B cell (primary cell): ENCODE measurements at regions not wholly inside any gene's neighbourhood (a gene's known extent, or its start where the extent isn't known, plus 50 kb on each side); places are given as distances from the start of the nearest gene placed in this dataset.

Experiments used
- ATAC-seq: fragments of 200-7000 bp; cut with Tn5 transposase; one replicate; pipeline ENCODE4 v1.10.0; 2021; ENCODE audit warnings: low read depth, mild to moderate bottlenecking, moderate number of reproducible peaks, moderate library complexity
- CTCF ChIA-PET: fragments of 350-600 bp; sonication (Branson Sonifier 250); formaldehyde crosslinking; loops from one replicate; lab custom pipeline; 2021; ENCODE audit warnings: antibody characterized with exemption, inconsistent platforms; lab: Charles Lee
- POLR2A ChIA-PET: fragments of 350-600 bp; sonication (Branson Sonifier 250); formaldehyde crosslinking; loops from one replicate; lab custom pipeline; 2021; ENCODE audit warnings: antibody characterized with exemption; lab: Charles Lee
- DNase-seq: peaks from one replicate; pipeline ENCODE4 v3.0.0; 2013
- H2AFZ ChIP-seq: 2 replicates; pipeline ENCODE4 v1.6.1; 2012; ENCODE audit warnings: mild to moderate bottlenecking, low read depth, low read length; ENCODE audit not compliant: insufficient read depth, poor library complexity, severe bottlenecking
- H3K27ac ChIP-seq, 2 donors: 1 replicate in 1 of 2; 2 replicates in 1 of 2; pipeline ENCODE4 v1.5.1; 2012 to 2013; ENCODE audit warnings: low read length in 2 of 2, mild to moderate bottlenecking in 2 of 2, moderate library complexity in 1 of 2
- H3K27me3 ChIP-seq, 4 experiments: fragments of 200-600 bp in 1 of 4; sonication (generic) in 1 of 4; replicated peaks in 1 of 4; 1 replicate in 2 of 4; 2 replicates in 2 of 4; pipeline versions ENCODE4 v1.6.1 to v1.7.0; 2013 to 2016; ENCODE audit warnings: low read length in 3 of 4, mild to moderate bottlenecking in 2 of 4, mixed read lengths in 1 of 4, moderate library complexity in 1 of 4; ENCODE audit not compliant: insufficient read depth in 4 of 4, control insufficient read depth in 3 of 4; ENCODE audit errors: control extremely low read depth in 1 of 4
- H3K36me3 ChIP-seq, 2 experiments: replicated peaks in 1 of 2; 1 replicate in 1 of 2; 2 replicates in 1 of 2; pipeline versions ENCODE4 v1.6.1 to v1.7.1; 2013; ENCODE audit warnings: low read length in 1 of 2; ENCODE audit not compliant: insufficient read depth in 2 of 2, control insufficient read depth in 1 of 2; ENCODE audit errors: control extremely low read depth in 1 of 2, extremely low read depth in 1 of 2
- H3K4me1 ChIP-seq, 2 donors: fragments of 200-600 bp in 1 of 2; sonication (generic) in 1 of 2; 1 replicate in 1 of 2; 2 replicates in 1 of 2; pipeline versions ENCODE4 v1.5.1 to v1.6.1; 2013 to 2017; ENCODE audit warnings: low read length in 2 of 2; ENCODE audit not compliant: control insufficient read depth in 2 of 2, insufficient read depth in 2 of 2
- H3K4me2 ChIP-seq: replicated peaks from 2 replicates; pipeline ENCODE3; 2012; ENCODE audit warnings: mild to moderate bottlenecking, low read depth, low read length; ENCODE audit not compliant: poor library complexity, severe bottlenecking
- H3K4me3 ChIP-seq, 5 experiments: fragments of 200-600 bp in 1 of 5; sonication (generic) in 1 of 5; 1 replicate in 3 of 5; 2 replicates in 2 of 5; pipeline versions ENCODE4 v1.5.1 to v1.7.0; 2011 to 2016; ENCODE audit warnings: low read length in 4 of 5, mild to moderate bottlenecking in 4 of 5, low read depth in 2 of 5, control low read depth in 1 of 5, moderate library complexity in 1 of 5; ENCODE audit not compliant: insufficient read depth in 1 of 5; ENCODE audit errors: control extremely low read depth in 1 of 5, extremely low read depth in 1 of 5
- H3K79me2 ChIP-seq: fragments of 200-600 bp; sonication (generic); one replicate; pipeline ENCODE4 v1.6.0; 2016; ENCODE audit warnings: low read length; ENCODE audit not compliant: control insufficient read depth, insufficient read depth
- H3K9ac ChIP-seq: fragments of 200-600 bp; sonication (generic); 2 replicates; pipeline ENCODE4 v1.6.1; 2017; ENCODE audit warnings: mild to moderate bottlenecking, low read length, moderate library complexity
- H3K9me3 ChIP-seq, 3 donors: one replicate each; pipeline versions ENCODE4 v1.6.1 to v1.7.1; 2013; ENCODE audit warnings: low read length in 2 of 3; ENCODE audit not compliant: control insufficient read depth in 2 of 3, insufficient read depth in 1 of 3; ENCODE audit errors: control extremely low read depth in 1 of 3
- H4K20me1 ChIP-seq: 2 replicates; pipeline ENCODE4 v1.6.0; 2012; ENCODE audit warnings: mild to moderate bottlenecking, low read length; ENCODE audit not compliant: insufficient read depth, control insufficient read depth, poor library complexity, severe bottlenecking
- H3K27ac Mint-ChIP-seq: one replicate; pipeline ENCODE4 v1.8.0; 2021; ENCODE audit warnings: mixed read lengths
- H3K27me3 Mint-ChIP-seq: one replicate; pipeline ENCODE4 v1.8.0; 2021; ENCODE audit warnings: mixed read lengths
- H3K4me1 Mint-ChIP-seq: one replicate; pipeline ENCODE4 v1.8.0; 2021; ENCODE audit warnings: mixed read lengths
- H3K4me3 Mint-ChIP-seq: one replicate; pipeline ENCODE4 v1.8.0; 2021; ENCODE audit warnings: mixed read lengths
- H3K9me3 Mint-ChIP-seq: one replicate; pipeline ENCODE4 v1.8.0; 2022; ENCODE audit warnings: mixed read lengths; ENCODE audit not compliant: insufficient read depth
- CTCF ChIP-seq: fragments of 200-600 bp; IDR thresholded peaks from one replicate; pipeline ENCODE4 v1.8.0; 2022; ENCODE audit warnings: antibody characterized with exemption, mild to moderate bottlenecking
- EZH2 ChIP-seq: IDR thresholded peaks from 2 replicates; pipeline ENCODE4 v1.6.1; 2012; ENCODE audit warnings: borderline replicate concordance, low read depth, mild to moderate bottlenecking, moderate library complexity, low read length; ENCODE audit not compliant: insufficient read depth, poor library complexity, severe bottlenecking
- WGBS: methylation state at CpG from one replicate; pipeline ENCODE4 v1.1.5; 2013; ENCODE audit warnings: missing lambda C conversion rate; ENCODE audit not compliant: insufficient coverage; 5-methylcytosine and 5-hydroxymethylcytosine counted together
- intact Hi-C: fragments of 100-400 bp; cut with micrococcal nuclease; formaldehyde crosslinking; loops from one replicate; pipeline ENCODE4 v1.10.0; 2022

GRCh38 chr10:131689954-131690757 lies 210.7 kb upstream of the PPP2R2D start:
- Histone ChIP-seq H3K36me3 (no peaks in the 10 kb centered on the region), H3K27me3 (no peaks in the 10 kb centered on the region), H3K4me2 (no peak overlapping the region), H3K27ac (no peak overlapping the region), H3K9ac (no peak overlapping the region), H3K4me1 (no peaks in the 10 kb centered on the region), H4K20me1 (no peaks in the 10 kb centered on the region), H3K9me3 (peaks cover 0 to 27% (median 0%) of the 10 kb centered on the region in 3 donors), H3K79me2 (no peaks in the 10 kb centered on the region), H3K4me3 (no peak overlapping the region), H2AFZ (no peak overlapping the region)
- Mint-ChIP-seq H3K27ac (no peak overlapping the region), H3K9me3 (no peaks in the 10 kb centered on the region), H3K4me1 (no peaks in the 10 kb centered on the region), H3K27me3 (no peaks in the 10 kb centered on the region), H3K4me3 (no peak overlapping the region)
- 86% methylated on average over 12 of the region's 15 CpGs for WGBS
- DNase-seq: no peak
- no peak for ATAC-seq
- POLR2A ChIA-PET: no interaction called here
- CTCF ChIA-PET: no interaction called here
- intact Hi-C loops: no loop called here
- TF ChIP-seq EZH2 (no peak), CTCF (no peak)

- H4K20me1 ChIP-seq: no peaks in the 10 kb centered on the region
- ATAC-seq: no peak
- CTCF ChIA-PET: no interaction called here
- no peak overlapping the region for H3K27ac ChIP-seq
- Mint-ChIP-seq H3K4me3 (no peak overlapping the region), H3K27ac (no peak overlapping the region), H3K4me1 (no peaks in the 10 kb centered on the region), H3K9me3 (no peaks in the 10 kb centered on the region), H3K27me3 (no peaks in the 10 kb centered on the region)
- TF ChIP-seq CTCF: no peak
- no peak for TF ChIP-seq EZH2
- H3K79me2 ChIP-seq: no peaks in the 10 kb centered on the region
- POLR2A ChIA-PET: no interaction called here
- no peak overlapping the region for H2AFZ ChIP-seq
- no peak overlapping the region for H3K4me2 ChIP-seq
- no peak overlapping the region for H3K9ac ChIP-seq
- peaks cover 0 to 27% (median 0%) of the 10 kb centered on the region in 3 donors for H3K9me3 ChIP-seq
- H3K4me3 ChIP-seq: no peak overlapping the region
- intact Hi-C loops: no loop called here
- no peaks in the 10 kb centered on the region for H3K4me1 ChIP-seq
- DNase-seq: no peak
- WGBS: 91% methylated on average over 14 of the region's 14 CpGs
- H3K27me3 ChIP-seq: no peaks in the 10 kb centered on the region
- H3K36me3 ChIP-seq: no peaks in the 10 kb centered on the region
These were observed 210.0 kb upstream of the PPP2R2D start for GRCh38 chr10:131690805-131691239.
